ENCODE measurements at regions not wholly inside any gene's neighbourhood (a gene's known extent, or its start where the extent isn't known, plus 50 kb on each side); places are given as distances from the start of the nearest gene placed in this dataset.

GRCh38 chr5:173753307-173754168 is 134.6 kb upstream of the CPEB4 start:
- Histone ChIP-seq H3K4me3 (no peak overlapping the region), H3K27me3 (no peaks in the 10 kb centered on the region), H3K36me3 (no peaks in the 10 kb centered on the region), H3K4me1 (peaks cover 0 to 24% (median 0%) of the 10 kb centered on the region in 12 donors), H3K27ac (peak overlapping the region; percentile 16 to 80 (median 66)), H3K9me3 (no peaks in the 10 kb centered on the region)
- WGBS, 4 donors: 63 to 70% (median 66%) methylated on average over 15 of the region's 15 CpGs
- intact Hi-C loops (cut with DNase I): no loop called here
- peak; percentile 87 to 91 (median 90) for ATAC-seq
- TF ChIP-seq POLR2A (IDR thresholded peaks at IDR 0.05) (peak in 1 of 2 donors; percentile 31), CTCF (IDR thresholded peaks at IDR 0.05) (no peak)
- peak; percentile 42 to 77 (median 68) for DNase-seq

GRCh38 chr5:173755319-173755718 is 132.8 kb upstream of the CPEB4 start:
- no peaks in the 10 kb centered on the region for H3K9me3 ChIP-seq
- H3K4me1 ChIP-seq: peaks cover 0 to 28% (median 2%) of the 10 kb centered on the region in 12 donors
- intact Hi-C loops (cut with DNase I): loop anchor here in 4 of 10 donors (5.0 kb wide), 4 partner anchors 48 to 128 kb away; no protein-coding TSS in a partner anchor
- H3K4me3 ChIP-seq: no peak overlapping the region
- ATAC-seq (no peak), DNase-seq (no peak)
- no peak for TF ChIP-seq CTCF (IDR thresholded peaks at IDR 0.05)
- H3K36me3 ChIP-seq: no peaks in the 10 kb centered on the region
- H3K27me3 ChIP-seq: no peaks in the 10 kb centered on the region
- WGBS, 4 donors: 90 to 97% (median 93%) methylated on average over 3 of the region's 3 CpGs
- no peak overlapping the region for H3K27ac ChIP-seq

GRCh38 chr5:173757403-173758209 is 130.5 kb upstream of the CPEB4 start:
- TF ChIP-seq CTCF (IDR thresholded peaks at IDR 0.05) (no peak), POLR2A (IDR thresholded peaks at IDR 0.05) (no peak)
- Histone ChIP-seq H3K36me3 (no peaks in the 10 kb centered on the region), H3K27ac (no peak overlapping the region), H3K27me3 (no peaks in the 10 kb centered on the region), H3K4me3 (no peak overlapping the region), H3K9me3 (no peaks in the 10 kb centered on the region), H3K4me1 (peaks cover 0 to 28% (median 2%) of the 10 kb centered on the region in 12 donors)
- intact Hi-C loops (cut with DNase I): loop anchor here in 4 of 10 donors (5.0 kb wide), 4 partner anchors 50 to 130 kb away; no protein-coding TSS in a partner anchor
- WGBS, 4 donors: 35 to 53% (median 45%) methylated on average over 10 to 12 of the region's 12 CpGs
- DNase-seq: no peak
- ATAC-seq: peak in 2 of 4 donors; percentile 18 to 40

- Histone ChIP-seq H3K4me3 (no peak overlapping the region), H3K9me3 (no peaks in the 10 kb centered on the region), H3K27ac (no peak overlapping the region), H3K36me3 (no peaks in the 10 kb centered on the region), H3K4me1 (peaks cover 0 to 21% (median 2%) of the 10 kb centered on the region in 12 donors), H3K27me3 (no peaks in the 10 kb centered on the region)
- TF ChIP-seq CTCF (IDR thresholded peaks at IDR 0.05) (no peak), POLR2A (IDR thresholded peaks at IDR 0.05) (no peak)
- ATAC-seq: no peak
- no peak for DNase-seq
- intact Hi-C loops (cut with DNase I): loop anchor here in 4 of 10 donors (5.0 kb wide), 4 partner anchors 51 to 131 kb away; no protein-coding TSS in a partner anchor
- WGBS, 4 donors: 70 to 78% (median 75%) methylated on average over 3 of the region's 3 CpGs
These were observed 129.5 kb upstream of the CPEB4 start for GRCh38 chr5:173758676-173759075.

Measured in heart left ventricle (tissue), 16 donors.